Neutrophil (primary cell): ENCODE measurements at regions not wholly inside any gene's neighbourhood (a gene's known extent, or its start where the extent isn't known, plus 50 kb on each side); places are given as distances from the start of the nearest gene placed in this dataset.

Source experiments
- H3K27ac ChIP-seq: fragments of 200-600 bp; sonication (generic); 2 replicates; pipeline ENCODE4 v1.5.1; 2016; ENCODE audit warnings: mild to moderate bottlenecking, moderate library complexity
- H3K27me3 ChIP-seq: fragments of 200-600 bp; sonication (generic); 2 replicates; pipeline ENCODE4 v1.6.0; 2016; ENCODE audit warnings: mild to moderate bottlenecking
- H3K36me3 ChIP-seq: fragments of 200-600 bp; sonication (generic); 2 replicates; pipeline ENCODE4 v1.5.1; 2017
- H3K4me1 ChIP-seq, 2 experiments: fragments of 200-600 bp in 1 of 2; sonication (generic) in 1 of 2; 1 replicate in 1 of 2; 2 replicates in 1 of 2; pipeline versions ENCODE4 v1.5.1 to v1.6.1; 2013 to 2016; ENCODE audit warnings: low read depth in 1 of 2, low read length in 1 of 2, mild to moderate bottlenecking in 1 of 2, moderate library complexity in 1 of 2; ENCODE audit not compliant: control insufficient read depth in 1 of 2, insufficient read depth in 1 of 2
- H3K4me3 ChIP-seq, 2 experiments: fragments of 200-600 bp in 1 of 2; sonication (generic) in 1 of 2; 1 replicate in 1 of 2; 2 replicates in 1 of 2; pipeline ENCODE4 v1.5.1; 2013 to 2016; ENCODE audit warnings: low read depth in 1 of 2, low read length in 1 of 2, mild to moderate bottlenecking in 1 of 2, moderate library complexity in 1 of 2
- H3K9me3 ChIP-seq: fragments of 200-600 bp; sonication (generic); 2 replicates; pipeline ENCODE4 v1.5.1; 2016
- CTCF ChIP-seq: fragments of 200-600 bp; sonication (generic); IDR thresholded peaks from 2 replicates; pipeline ENCODE4 v1.5.1; 2016; ENCODE audit warnings: antibody characterized with exemption

- Histone ChIP-seq H3K27me3 (peaks cover 66% of the 10 kb centered on the region), H3K4me1 (peaks cover 26 to 27% of the 10 kb centered on the region in 2 experiments), H3K4me3 (no peak overlapping the region), H3K36me3 (no peaks in the 10 kb centered on the region), H3K9me3 (no peaks in the 10 kb centered on the region), H3K27ac (no peak overlapping the region)
- TF ChIP-seq CTCF, result no peak
Observed at GRCh38 chr15:62394079-62394478, 229.0 kb upstream of the C2CD4B start.

- H3K27me3 ChIP-seq, result peaks cover 1% of the 10 kb centered on the region
- no peak overlapping the region for H3K4me3 ChIP-seq
- H3K36me3 ChIP-seq, result no peaks in the 10 kb centered on the region
- H3K4me1 ChIP-seq, result no peaks in the 10 kb centered on the region
- no peaks in the 10 kb centered on the region for H3K9me3 ChIP-seq
- no peak overlapping the region for H3K27ac ChIP-seq
- no peak for TF ChIP-seq CTCF
Observed at GRCh38 chr15:62400778-62401177, 235.7 kb upstream of the C2CD4B start.

GRCh38 chr15:62402687-62403086 lies 237.6 kb upstream of the C2CD4B start:
- Histone ChIP-seq H3K4me3 (no peak overlapping the region), H3K27me3 (peaks cover 7% of the 10 kb centered on the region), H3K27ac (no peak overlapping the region), H3K36me3 (no peaks in the 10 kb centered on the region), H3K4me1 (no peaks in the 10 kb centered on the region), H3K9me3 (no peaks in the 10 kb centered on the region)
- TF ChIP-seq CTCF, result no peak

- H3K4me1 ChIP-seq, result no peaks in the 10 kb centered on the region
- no peaks in the 10 kb centered on the region for H3K9me3 ChIP-seq
- no peak overlapping the region for H3K4me3 ChIP-seq
- no peak for TF ChIP-seq CTCF
- H3K27ac ChIP-seq, result no peak overlapping the region
- peaks cover 7% of the 10 kb centered on the region for H3K27me3 ChIP-seq
- no peaks in the 10 kb centered on the region for H3K36me3 ChIP-seq
Observed at GRCh38 chr15:62403164-62403809, 238.2 kb upstream of the C2CD4B start.

- no peak for TF ChIP-seq CTCF
- Histone ChIP-seq H3K9me3 (no peaks in the 10 kb centered on the region), H3K36me3 (no peaks in the 10 kb centered on the region), H3K4me1 (no peaks in the 10 kb centered on the region), H3K27ac (no peak overlapping the region), H3K4me3 (no peak overlapping the region), H3K27me3 (peaks cover 7% of the 10 kb centered on the region)
Observed at GRCh38 chr15:62404194-62404985, 239.3 kb upstream of the C2CD4B start.
